ENCODE measurements at regions not wholly inside any gene's neighbourhood (a gene's known extent, or its start where the extent isn't known, plus 50 kb on each side); places are given as distances from the start of the nearest gene placed in this dataset.
"Not testable (repeated sequence)": the region's sequence is repeated elsewhere in the genome, so short reads cannot be mapped to it uniquely, and the experiment has no call there.

DNA sequence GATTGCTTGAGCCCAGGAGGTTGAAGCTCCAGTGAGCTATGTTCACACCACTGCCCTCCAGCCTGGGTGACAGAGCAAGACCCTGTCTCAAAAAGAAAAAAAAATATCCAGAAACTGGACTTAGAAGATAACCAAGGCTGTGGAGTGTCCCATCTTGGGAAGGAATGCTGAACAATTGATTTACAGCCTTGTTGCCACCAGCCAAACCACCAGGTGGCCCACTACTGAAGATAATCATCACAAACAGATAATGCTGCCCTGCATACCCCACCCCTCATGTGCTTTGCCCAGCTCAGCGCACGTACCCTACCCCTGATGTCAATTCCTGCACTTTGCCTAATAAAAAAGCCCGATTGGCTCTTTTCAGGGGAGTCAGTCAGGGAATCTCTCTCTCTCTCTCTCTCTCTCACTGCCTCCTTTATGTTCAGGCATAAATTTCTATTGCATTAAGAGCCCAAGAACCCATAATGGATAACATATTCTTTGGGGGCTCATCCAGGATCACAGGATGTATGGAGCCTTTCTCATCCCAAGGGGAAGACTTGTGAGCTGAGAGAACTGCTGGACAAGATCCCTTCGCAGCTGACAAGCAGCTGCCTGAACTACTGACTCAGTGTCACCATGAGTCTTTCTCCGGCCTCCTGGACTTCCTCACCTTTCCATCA lies 166.4 kb downstream of the CD24 start:
- 90 to 98% (median 95%) methylated on average over 5 of the region's 5 CpGs for WGBS, 5 donors
- Histone ChIP-seq H3K36me3 (no peaks in the 10 kb centered on the region), H3K27me3 (no peaks in the 10 kb centered on the region), H3K4me1 (peaks cover 0 to 9% (median 4%) of the 10 kb centered on the region in 4 donors), H3K4me3 (no peak overlapping the region), H3K9me3 (peaks cover 13 to 64% (median 56%) of the 10 kb centered on the region in 4 donors), H3K27ac (no peak overlapping the region)
- intact Hi-C loops (cut with DNase I; ENCODE audit: low total_unique reads) = no loop called here
- TF ChIP-seq EP300 (IDR thresholded peaks at IDR 0.05) = no peak
- no peak for TF ChIP-seq POLR2A (IDR thresholded peaks at IDR 0.05)
- TF ChIP-seq, protein P1, sequence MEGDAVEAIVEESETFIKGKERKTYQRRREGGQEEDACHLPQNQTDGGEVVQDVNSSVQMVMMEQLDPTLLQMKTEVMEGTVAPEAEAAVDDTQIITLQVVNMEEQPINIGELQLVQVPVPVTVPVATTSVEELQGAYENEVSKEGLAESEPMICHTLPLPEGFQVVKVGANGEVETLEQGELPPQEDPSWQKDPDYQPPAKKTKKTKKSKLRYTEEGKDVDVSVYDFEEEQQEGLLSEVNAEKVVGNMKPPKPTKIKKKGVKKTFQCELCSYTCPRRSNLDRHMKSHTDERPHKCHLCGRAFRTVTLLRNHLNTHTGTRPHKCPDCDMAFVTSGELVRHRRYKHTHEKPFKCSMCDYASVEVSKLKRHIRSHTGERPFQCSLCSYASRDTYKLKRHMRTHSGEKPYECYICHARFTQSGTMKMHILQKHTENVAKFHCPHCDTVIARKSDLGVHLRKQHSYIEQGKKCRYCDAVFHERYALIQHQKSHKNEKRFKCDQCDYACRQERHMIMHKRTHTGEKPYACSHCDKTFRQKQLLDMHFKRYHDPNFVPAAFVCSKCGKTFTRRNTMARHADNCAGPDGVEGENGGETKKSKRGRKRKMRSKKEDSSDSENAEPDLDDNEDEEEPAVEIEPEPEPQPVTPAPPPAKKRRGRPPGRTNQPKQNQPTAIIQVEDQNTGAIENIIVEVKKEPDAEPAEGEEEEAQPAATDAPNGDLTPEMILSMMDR (IDR thresholded peaks at IDR 0.05) = no peak
- TF ChIP-seq POLR2AphosphoS5 (IDR thresholded peaks at IDR 0.05) = no peak
- DNase-seq = no peak

DNA sequence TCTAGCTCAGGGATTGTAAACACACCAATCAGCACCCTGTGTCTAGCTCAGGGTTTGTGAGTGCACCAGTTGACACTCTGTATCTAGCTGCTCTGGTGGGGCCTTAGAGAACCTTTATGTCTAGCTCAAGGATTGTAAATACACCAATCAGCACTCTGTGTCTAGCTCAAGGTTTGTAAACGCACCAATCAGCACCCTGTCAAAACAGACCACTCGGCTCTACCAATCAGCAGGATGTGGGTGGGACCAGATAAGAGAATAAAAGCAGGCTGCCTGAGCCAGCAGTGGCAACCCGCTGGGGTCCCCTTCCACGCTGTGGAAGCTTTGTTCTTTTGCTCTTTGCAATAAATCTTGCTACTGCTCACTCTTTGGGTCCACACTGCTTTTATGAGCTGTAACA lies 168.3 kb downstream of the CD24 start:
- H3K36me3 ChIP-seq; H3K4me1 ChIP-seq; H3K27me3 ChIP-seq; H3K27ac ChIP-seq; intact Hi-C loops (cut with DNase I; ENCODE audit: low total_unique reads); H3K4me3 ChIP-seq; DNase-seq: not testable (repeated sequence)
- peaks cover 13 to 52% (median 42%) of the 10 kb centered on the region in 4 donors for H3K9me3 ChIP-seq
- 56 to 92% (median 84%) methylated on average over 3 to 4 of the region's 4 CpGs for WGBS, 5 donors

DNA sequence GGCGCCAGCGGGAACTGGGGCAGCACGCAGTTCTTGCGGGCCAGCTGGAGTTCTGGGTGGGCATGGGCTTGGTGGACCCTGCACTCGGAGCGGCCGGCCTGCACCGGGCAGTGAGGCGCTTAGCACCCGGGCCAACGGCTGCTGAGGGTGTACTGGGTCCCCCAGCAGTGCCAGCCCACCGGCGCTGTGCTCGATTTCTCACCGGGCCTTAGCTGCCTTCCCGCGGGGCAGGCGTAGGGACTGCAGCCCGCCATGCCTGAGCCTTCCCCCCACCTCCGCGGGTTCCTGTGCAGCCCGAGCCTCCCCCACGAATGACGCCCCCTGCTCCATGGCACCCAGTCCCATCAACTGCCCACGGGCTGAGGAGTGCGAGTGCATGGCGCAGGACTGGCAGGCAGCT lies 168.8 kb downstream of the CD24 start:
- Histone ChIP-seq H3K4me3 (no peak overlapping the region), H3K27ac (no peak overlapping the region), H3K36me3 (no peaks in the 10 kb centered on the region), H3K4me1 (peaks cover 0 to 9% (median 4%) of the 10 kb centered on the region in 4 donors), H3K27me3 (no peaks in the 10 kb centered on the region), H3K9me3 (peaks cover 13 to 47% (median 38%) of the 10 kb centered on the region in 4 donors)
- WGBS, 5 donors = 87 to 96% (median 92%) methylated on average over 21 to 27 of the region's 27 CpGs
- intact Hi-C loops (cut with DNase I; ENCODE audit: low total_unique reads) = no loop called here
- no peak for TF ChIP-seq EP300 (IDR thresholded peaks at IDR 0.05)
- no peak for TF ChIP-seq POLR2A (IDR thresholded peaks at IDR 0.05)
- no peak for TF ChIP-seq POLR2AphosphoS5 (IDR thresholded peaks at IDR 0.05)
- TF ChIP-seq, protein P1 (IDR thresholded peaks at IDR 0.05) = no peak
- no peak for DNase-seq

DNA sequence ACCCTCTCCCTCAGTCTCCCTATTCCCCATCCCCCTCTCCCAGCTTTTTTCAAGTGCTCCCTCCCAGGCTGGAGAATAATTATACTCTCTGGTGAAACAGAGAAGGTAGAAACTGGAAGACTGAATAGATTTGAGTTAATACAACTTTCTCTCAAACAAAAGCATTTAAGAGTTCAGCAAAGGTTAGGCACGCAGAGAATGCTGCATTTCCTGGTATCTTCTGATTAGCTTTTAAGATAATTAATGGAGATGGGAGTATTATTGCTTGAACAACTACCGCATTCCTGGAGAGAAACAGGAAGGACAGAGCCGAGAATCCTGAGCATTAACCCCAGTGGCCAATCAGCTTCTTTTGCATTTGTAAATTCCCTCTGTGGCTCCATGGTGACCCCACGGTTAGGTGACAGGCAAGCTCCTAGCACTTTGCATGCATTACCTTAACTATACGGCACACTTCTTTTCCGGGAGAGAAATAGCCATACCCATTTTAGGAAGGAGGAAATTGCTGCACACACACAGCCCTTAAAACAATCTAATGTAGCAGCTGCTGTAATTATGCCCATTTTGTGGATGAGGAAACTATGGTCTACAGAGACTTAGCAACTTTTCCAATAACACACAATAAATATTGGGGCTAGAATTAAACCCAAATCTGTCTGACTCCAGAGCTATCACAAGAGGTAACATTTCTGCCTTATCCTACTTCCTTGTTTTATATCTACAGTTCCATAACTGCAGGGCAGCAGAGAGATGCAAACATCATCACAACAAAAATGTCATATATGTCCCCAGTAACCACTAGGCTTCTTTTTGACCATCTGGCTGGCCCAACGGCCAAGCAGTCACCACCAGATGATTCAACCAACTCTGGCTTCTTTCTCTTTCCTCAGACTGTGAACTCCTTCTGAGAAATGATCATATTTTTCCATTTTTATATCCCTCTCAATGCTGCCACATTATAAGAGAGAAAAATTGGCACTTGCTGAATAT lies 169.9 kb downstream of the CD24 start:
- intact Hi-C loops (cut with DNase I; ENCODE audit: low total_unique reads) = no loop called here
- Histone ChIP-seq H3K4me3 (no peak overlapping the region), H3K4me1 (peaks cover 0 to 14% (median 8%) of the 10 kb centered on the region in 4 donors), H3K27me3 (no peaks in the 10 kb centered on the region), H3K36me3 (no peaks in the 10 kb centered on the region), H3K9me3 (peaks cover 13 to 38% (median 27%) of the 10 kb centered on the region in 4 donors), H3K27ac (no peak overlapping the region)
- 23 to 33% (median 28%) methylated on average over 7 of the region's 7 CpGs for WGBS, 5 donors
- DNase-seq = peak in 1 of 2 donors; percentile 39
- TF ChIP-seq, protein P1 (IDR thresholded peaks at IDR 0.05) = no peak
- no peak for TF ChIP-seq POLR2AphosphoS5 (IDR thresholded peaks at IDR 0.05)
- no peak for TF ChIP-seq EP300 (IDR thresholded peaks at IDR 0.05)
- TF ChIP-seq POLR2A (IDR thresholded peaks at IDR 0.05) = no peak

Data from stomach (tissue), 8 donors.